ENCODE measurements at regions not wholly inside any gene's neighbourhood (a gene's known extent, or its start where the extent isn't known, plus 50 kb on each side); places are given as distances from the start of the nearest gene placed in this dataset.

DNA sequence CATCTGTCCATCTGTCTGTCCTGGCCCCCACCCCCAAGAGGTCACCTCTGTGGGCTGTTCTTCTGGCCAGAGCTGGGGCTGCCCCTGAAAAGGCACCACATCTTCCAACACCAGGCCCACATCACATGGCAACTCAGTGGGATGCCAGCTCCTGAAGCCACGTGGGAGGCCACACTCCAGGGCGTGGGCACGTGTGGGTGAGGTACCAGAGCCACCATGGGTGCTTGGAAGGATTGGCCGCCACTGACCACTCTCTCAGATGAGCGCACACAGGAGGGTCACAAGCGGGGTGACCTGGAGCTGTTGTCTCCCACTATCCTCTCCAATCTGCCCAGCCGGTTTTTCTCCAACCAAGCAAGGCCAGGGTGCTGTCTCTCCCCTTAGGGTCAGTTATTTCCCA, 197.9 kb downstream of the TFCP2L1 start:
- H3K9me2 ChIP-seq (ENCODE audit: insufficient read depth, low read length) = no peaks in the 10 kb centered on the region
- no peak overlapping the region for H2AFZ ChIP-seq (ENCODE audit: low read depth, low read length)
- H3K9me3 ChIP-seq (ENCODE audit: low read length) = no peaks in the 10 kb centered on the region
- no peak overlapping the region for H3K27ac ChIP-seq (ENCODE audit: low read length)
- H3K9ac ChIP-seq (ENCODE audit: low read length) = no peak overlapping the region
- no peak overlapping the region for H3K4me2 ChIP-seq (ENCODE audit: low read length)
- no peaks in the 10 kb centered on the region for H4K20me1 ChIP-seq (ENCODE audit: insufficient read depth)
- H3K4me3 ChIP-seq (ENCODE audit: low read length) = no peak overlapping the region
- TF ChIP-seq, protein P1, sequence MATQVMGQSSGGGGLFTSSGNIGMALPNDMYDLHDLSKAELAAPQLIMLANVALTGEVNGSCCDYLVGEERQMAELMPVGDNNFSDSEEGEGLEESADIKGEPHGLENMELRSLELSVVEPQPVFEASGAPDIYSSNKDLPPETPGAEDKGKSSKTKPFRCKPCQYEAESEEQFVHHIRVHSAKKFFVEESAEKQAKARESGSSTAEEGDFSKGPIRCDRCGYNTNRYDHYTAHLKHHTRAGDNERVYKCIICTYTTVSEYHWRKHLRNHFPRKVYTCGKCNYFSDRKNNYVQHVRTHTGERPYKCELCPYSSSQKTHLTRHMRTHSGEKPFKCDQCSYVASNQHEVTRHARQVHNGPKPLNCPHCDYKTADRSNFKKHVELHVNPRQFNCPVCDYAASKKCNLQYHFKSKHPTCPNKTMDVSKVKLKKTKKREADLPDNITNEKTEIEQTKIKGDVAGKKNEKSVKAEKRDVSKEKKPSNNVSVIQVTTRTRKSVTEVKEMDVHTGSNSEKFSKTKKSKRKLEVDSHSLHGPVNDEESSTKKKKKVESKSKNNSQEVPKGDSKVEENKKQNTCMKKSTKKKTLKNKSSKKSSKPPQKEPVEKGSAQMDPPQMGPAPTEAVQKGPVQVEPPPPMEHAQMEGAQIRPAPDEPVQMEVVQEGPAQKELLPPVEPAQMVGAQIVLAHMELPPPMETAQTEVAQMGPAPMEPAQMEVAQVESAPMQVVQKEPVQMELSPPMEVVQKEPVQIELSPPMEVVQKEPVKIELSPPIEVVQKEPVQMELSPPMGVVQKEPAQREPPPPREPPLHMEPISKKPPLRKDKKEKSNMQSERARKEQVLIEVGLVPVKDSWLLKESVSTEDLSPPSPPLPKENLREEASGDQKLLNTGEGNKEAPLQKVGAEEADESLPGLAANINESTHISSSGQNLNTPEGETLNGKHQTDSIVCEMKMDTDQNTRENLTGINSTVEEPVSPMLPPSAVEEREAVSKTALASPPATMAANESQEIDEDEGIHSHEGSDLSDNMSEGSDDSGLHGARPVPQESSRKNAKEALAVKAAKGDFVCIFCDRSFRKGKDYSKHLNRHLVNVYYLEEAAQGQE (IDR thresholded peaks at IDR 0.05; ENCODE audit: borderline replicate concordance) = no peak
- no peak for TF ChIP-seq TAF1 (IDR thresholded peaks at IDR 0.05; ENCODE audit: low read depth)
- TF ChIP-seq, protein P2, sequence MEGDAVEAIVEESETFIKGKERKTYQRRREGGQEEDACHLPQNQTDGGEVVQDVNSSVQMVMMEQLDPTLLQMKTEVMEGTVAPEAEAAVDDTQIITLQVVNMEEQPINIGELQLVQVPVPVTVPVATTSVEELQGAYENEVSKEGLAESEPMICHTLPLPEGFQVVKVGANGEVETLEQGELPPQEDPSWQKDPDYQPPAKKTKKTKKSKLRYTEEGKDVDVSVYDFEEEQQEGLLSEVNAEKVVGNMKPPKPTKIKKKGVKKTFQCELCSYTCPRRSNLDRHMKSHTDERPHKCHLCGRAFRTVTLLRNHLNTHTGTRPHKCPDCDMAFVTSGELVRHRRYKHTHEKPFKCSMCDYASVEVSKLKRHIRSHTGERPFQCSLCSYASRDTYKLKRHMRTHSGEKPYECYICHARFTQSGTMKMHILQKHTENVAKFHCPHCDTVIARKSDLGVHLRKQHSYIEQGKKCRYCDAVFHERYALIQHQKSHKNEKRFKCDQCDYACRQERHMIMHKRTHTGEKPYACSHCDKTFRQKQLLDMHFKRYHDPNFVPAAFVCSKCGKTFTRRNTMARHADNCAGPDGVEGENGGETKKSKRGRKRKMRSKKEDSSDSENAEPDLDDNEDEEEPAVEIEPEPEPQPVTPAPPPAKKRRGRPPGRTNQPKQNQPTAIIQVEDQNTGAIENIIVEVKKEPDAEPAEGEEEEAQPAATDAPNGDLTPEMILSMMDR (IDR thresholded peaks at IDR 0.05; ENCODE audit: poor library complexity, severe bottlenecking) = no peak
- TF ChIP-seq RAD21 (conservative IDR thresholded peaks at IDR 0.05) = no peak
- no peak for TF ChIP-seq SMC3 (conservative IDR thresholded peaks at IDR 0.05; ENCODE audit: poor library complexity)
- no peak for TF ChIP-seq MXI1 (conservative IDR thresholded peaks at IDR 0.05; ENCODE audit: poor library complexity, severe bottlenecking)
- no peak for TF ChIP-seq EP300 (conservative IDR thresholded peaks at IDR 0.05; ENCODE audit: poor library complexity, severe bottlenecking)
- H3K79me2 ChIP-seq (replicated peaks; ENCODE audit: insufficient read depth, low read length) = no peaks in the 10 kb centered on the region
- no peaks in the 10 kb centered on the region for H3F3A ChIP-seq (ENCODE audit: insufficient read depth, low read length, poor library complexity, severe bottlenecking)
- H3K36me3 ChIP-seq (ENCODE audit: insufficient read depth, low read length) = no peaks in the 10 kb centered on the region
- no peaks in the 10 kb centered on the region for H3K27me3 ChIP-seq (ENCODE audit: insufficient read depth, low read depth, low read length)

GRCh38 chr2:121088251-121089165, 196.5 kb downstream of the TFCP2L1 start:
- H3K27me3 ChIP-seq (ENCODE audit: insufficient read depth, low read depth, low read length) = no peaks in the 10 kb centered on the region
- no peak overlapping the region for H3K27ac ChIP-seq (ENCODE audit: low read length)
- no peak overlapping the region for H3K9ac ChIP-seq (ENCODE audit: low read length)
- no peak overlapping the region for H2AFZ ChIP-seq (ENCODE audit: low read depth, low read length)
- H3F3A ChIP-seq (ENCODE audit: insufficient read depth, low read length, poor library complexity, severe bottlenecking) = no peaks in the 10 kb centered on the region
- H4K20me1 ChIP-seq (ENCODE audit: insufficient read depth) = no peaks in the 10 kb centered on the region
- no peaks in the 10 kb centered on the region for H3K79me2 ChIP-seq (replicated peaks; ENCODE audit: insufficient read depth, low read length)
- no peaks in the 10 kb centered on the region for H3K9me2 ChIP-seq (ENCODE audit: insufficient read depth, low read length)
- no peak overlapping the region for H3K4me2 ChIP-seq (ENCODE audit: low read length)
- H3K4me3 ChIP-seq (ENCODE audit: low read length) = no peak overlapping the region
- TF ChIP-seq RAD21 (conservative IDR thresholded peaks at IDR 0.05) (no peak), EZH2 (IDR thresholded peaks at IDR 0.05; ENCODE audit: borderline replicate concordance, insufficient read depth, low read length, poor library complexity, severe bottlenecking) (no peak), MXI1 (conservative IDR thresholded peaks at IDR 0.05; ENCODE audit: poor library complexity, severe bottlenecking) (no peak), EP300 (conservative IDR thresholded peaks at IDR 0.05; ENCODE audit: poor library complexity, severe bottlenecking) (no peak), POLR2AphosphoS5 (IDR thresholded peaks at IDR 0.05) (no peak), TAF1 (IDR thresholded peaks at IDR 0.05; ENCODE audit: low read depth) (no peak), SMC3 (conservative IDR thresholded peaks at IDR 0.05; ENCODE audit: poor library complexity) (no peak)
- TF ChIP-seq, protein P2 (IDR thresholded peaks at IDR 0.05; ENCODE audit: poor library complexity, severe bottlenecking) = no peak
- TF ChIP-seq, protein P1 (IDR thresholded peaks at IDR 0.05; ENCODE audit: borderline replicate concordance) = no peak
- H3K36me3 ChIP-seq (ENCODE audit: insufficient read depth, low read length) = no peaks in the 10 kb centered on the region
- no peaks in the 10 kb centered on the region for H3K9me3 ChIP-seq (ENCODE audit: low read length)

All from neural cell (in vitro differentiated cells).